Stimulated activated CD8-positive, alpha-beta memory T cell treated with anti-CD3 and anti-CD28 coated beads, Interleukin-4, amount 100 ng/mL, for 1 hour (primary cell): ENCODE measurements at regions not wholly inside any gene's neighbourhood (a gene's known extent, or its start where the extent isn't known, plus 50 kb on each side); places are given as distances from the start of the nearest gene placed in this dataset.
"Not testable (repeated sequence)": the region's sequence is repeated elsewhere in the genome, so short reads cannot be mapped to it uniquely, and the experiment has no call there.

Source experiments
- DNase-seq, 2 donors: peaks; one replicate each; pipeline ENCODE4 v3.0.0-alpha.2; 2020; ENCODE audit warnings: low read depth in 2 of 2, low spot score in 1 of 2

GRCh38 chr15:94972314-94972713, 741.0 kb downstream of the MCTP2 start:
- no peak for DNase-seq

GRCh38 chr15:94987085-94987484, 755.7 kb downstream of the MCTP2 start:
- DNase-seq: no peak

GRCh38 chr15:94991718-94992117, 760.4 kb downstream of the MCTP2 start:
- DNase-seq: no peak

- no peak for DNase-seq
Observed at GRCh38 chr15:95009635-95010034, 778.3 kb downstream of the MCTP2 start.

- no peak for DNase-seq
Observed at GRCh38 chr15:95013381-95013780, 782.0 kb downstream of the MCTP2 start.

GRCh38 chr15:95016511-95017229, 785.3 kb downstream of the MCTP2 start:
- DNase-seq: no peak

GRCh38 chr15:95017666-95018328, 786.4 kb downstream of the MCTP2 start:
- no peak for DNase-seq

GRCh38 chr15:95018888-95019545, 787.7 kb downstream of the MCTP2 start:
- DNase-seq: no peak

GRCh38 chr15:95019907-95020306, 788.5 kb downstream of the MCTP2 start:
- DNase-seq: no peak

- no peak for DNase-seq
Observed at GRCh38 chr15:95021816-95022215, 790.5 kb downstream of the MCTP2 start.

GRCh38 chr15:95024351-95024750, 793.0 kb downstream of the MCTP2 start:
- DNase-seq: no peak

GRCh38 chr15:95025924-95026728, 794.8 kb downstream of the MCTP2 start:
- DNase-seq: no peak

GRCh38 chr15:95027981-95028380, 796.6 kb downstream of the MCTP2 start:
- no peak for DNase-seq

GRCh38 chr15:95032156-95032555, 800.8 kb downstream of the MCTP2 start:
- DNase-seq: no peak

- no peak for DNase-seq
Observed at GRCh38 chr15:95035106-95035505, 803.7 kb downstream of the MCTP2 start.

GRCh38 chr15:95041297-95041696, 809.9 kb downstream of the MCTP2 start:
- DNase-seq: no peak

GRCh38 chr15:95043236-95043932, 812.0 kb downstream of the MCTP2 start:
- DNase-seq: not testable (repeated sequence)

- no peak for DNase-seq
Observed at GRCh38 chr15:95043933-95044313, 812.6 kb downstream of the MCTP2 start.

GRCh38 chr15:95044745-95045417, 813.5 kb downstream of the MCTP2 start:
- no peak for DNase-seq

- no peak for DNase-seq
Observed at GRCh38 chr15:95051861-95052260, 820.5 kb downstream of the MCTP2 start.
